ENCODE measurements at regions not wholly inside any gene's neighbourhood (a gene's known extent, or its start where the extent isn't known, plus 50 kb on each side); places are given as distances from the start of the nearest gene placed in this dataset.

- TF ChIP-seq CTCF (IDR thresholded peaks at IDR 0.05) (no peak), EZH2phosphoT487 (IDR thresholded peaks at IDR 0.05) (no peak), EZH2 (IDR thresholded peaks at IDR 0.05) (no peak)
Measured at GRCh38 chr14:56976211-56976610, 165.9 kb upstream of the OTX2 start.

All from neural progenitor cell (in vitro differentiated cells).